Esophagus squamous epithelium (tissue), 4 donors: ENCODE measurements at regions not wholly inside any gene's neighbourhood (a gene's known extent, or its start where the extent isn't known, plus 50 kb on each side); places are given as distances from the start of the nearest gene placed in this dataset.
"Not testable (repeated sequence)": the region's sequence is repeated elsewhere in the genome, so short reads cannot be mapped to it uniquely, and the experiment has no call there.

Source experiments
- POLR2A ChIP-seq, 4 donors: fragments of 450-650 bp; IDR thresholded peaks; one replicate each; pipeline ENCODE4 v1.6.1; 2017; ENCODE audit warnings: antibody characterized with exemption in 4 of 4, mild to moderate bottlenecking in 4 of 4, moderate library complexity in 3 of 4
- TF ChIP-seq, protein P1 (sequence below), 6 experiments: fragments of 450-650 bp in 4 of 6; fragments of 200-600 bp in 2 of 6; sonication (generic) in 2 of 6; IDR thresholded peaks; one replicate each; pipeline ENCODE4 v1.5.1; 2016 to 2019; ENCODE audit warnings: antibody characterized with exemption in 6 of 6, mild to moderate bottlenecking in 4 of 6, moderate library complexity in 4 of 6

GRCh38 chr9:78994974-78995373, 576.8 kb upstream of the TLE4 start:
- TF ChIP-seq, protein P1, sequence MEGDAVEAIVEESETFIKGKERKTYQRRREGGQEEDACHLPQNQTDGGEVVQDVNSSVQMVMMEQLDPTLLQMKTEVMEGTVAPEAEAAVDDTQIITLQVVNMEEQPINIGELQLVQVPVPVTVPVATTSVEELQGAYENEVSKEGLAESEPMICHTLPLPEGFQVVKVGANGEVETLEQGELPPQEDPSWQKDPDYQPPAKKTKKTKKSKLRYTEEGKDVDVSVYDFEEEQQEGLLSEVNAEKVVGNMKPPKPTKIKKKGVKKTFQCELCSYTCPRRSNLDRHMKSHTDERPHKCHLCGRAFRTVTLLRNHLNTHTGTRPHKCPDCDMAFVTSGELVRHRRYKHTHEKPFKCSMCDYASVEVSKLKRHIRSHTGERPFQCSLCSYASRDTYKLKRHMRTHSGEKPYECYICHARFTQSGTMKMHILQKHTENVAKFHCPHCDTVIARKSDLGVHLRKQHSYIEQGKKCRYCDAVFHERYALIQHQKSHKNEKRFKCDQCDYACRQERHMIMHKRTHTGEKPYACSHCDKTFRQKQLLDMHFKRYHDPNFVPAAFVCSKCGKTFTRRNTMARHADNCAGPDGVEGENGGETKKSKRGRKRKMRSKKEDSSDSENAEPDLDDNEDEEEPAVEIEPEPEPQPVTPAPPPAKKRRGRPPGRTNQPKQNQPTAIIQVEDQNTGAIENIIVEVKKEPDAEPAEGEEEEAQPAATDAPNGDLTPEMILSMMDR (IDR thresholded peaks at IDR 0.05): not testable (repeated sequence)
- TF ChIP-seq POLR2A (IDR thresholded peaks at IDR 0.05): not testable (repeated sequence)
